ENCODE measurements at regions not wholly inside any gene's neighbourhood (a gene's known extent, or its start where the extent isn't known, plus 50 kb on each side); places are given as distances from the start of the nearest gene placed in this dataset.
"Not testable (repeated sequence)": the region's sequence is repeated elsewhere in the genome, so short reads cannot be mapped to it uniquely, and the experiment has no call there.

GRCh38 chrY:9154552-9154951 is 182.7 kb upstream of the TSPY4 start:
- not testable (repeated sequence) for TF ChIP-seq CTCF (IDR thresholded peaks at IDR 0.05; ENCODE audit: control extremely low read depth in 1 of 3, insufficient read depth in 1 of 3, low read depth in 1 of 3, low read length in 3 of 3); POLR2AphosphoS5 (IDR thresholded peaks at IDR 0.05; ENCODE audit: low read depth, low read length); GABPA (IDR thresholded peaks at IDR 0.05; ENCODE audit: borderline replicate concordance, insufficient read depth, low read length); SP1 (IDR thresholded peaks at IDR 0.05; ENCODE audit: low read depth, low read length); HDAC2 (IDR thresholded peaks at IDR 0.05; ENCODE audit: borderline replicate concordance in 1 of 2, low read depth in 2 of 2, low read length in 2 of 2); KDM1A (IDR thresholded peaks at IDR 0.05; ENCODE audit: borderline replicate concordance, low read length); BRCA1 (IDR thresholded peaks at IDR 0.05; ENCODE audit: low read depth, low read length); JUN (IDR thresholded peaks at IDR 0.05; ENCODE audit: low read depth, low read length)
